SKM-1 treated with dmso at 0.1 percent for 144 hours (cell line): ENCODE measurements at regions not wholly inside any gene's neighbourhood (a gene's known extent, or its start where the extent isn't known, plus 50 kb on each side); places are given as distances from the start of the nearest gene placed in this dataset.
A peak's percentile ranks its signal among the peaks of the same experiment; 100 is the strongest.
"Not testable (repeated sequence)": the region's sequence is repeated elsewhere in the genome, so short reads cannot be mapped to it uniquely, and the experiment has no call there.

Experiments
- DNase-seq: peaks from one replicate; lab custom pipeline; 2025; ENCODE audit not compliant: unreplicated experiment; lab: John Stamatoyannopoulos, UW

DNA sequence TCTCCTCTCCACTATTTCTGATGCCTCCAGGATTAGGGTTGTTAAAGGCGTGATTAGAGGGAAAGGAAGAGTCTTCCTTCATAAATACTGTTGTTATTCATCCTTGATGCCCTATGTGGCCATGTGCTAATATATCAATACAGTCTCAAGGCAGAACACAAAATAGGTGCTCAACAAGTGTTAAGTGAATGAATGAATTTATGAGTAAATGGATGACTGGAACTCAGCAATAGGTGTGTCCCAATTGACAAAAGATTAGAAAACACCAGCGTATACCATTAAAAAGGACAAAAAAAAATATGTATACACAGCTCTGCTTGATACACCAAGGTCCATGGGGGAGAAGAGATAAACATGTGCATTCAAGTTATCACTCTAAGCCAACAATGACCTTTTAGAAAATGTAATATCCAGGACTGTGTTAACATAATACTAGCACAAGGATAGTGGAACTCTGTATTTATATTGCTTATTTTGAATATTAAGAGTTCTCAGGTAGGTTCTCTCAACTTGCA, 171.2 kb upstream of the MYLIP start:
- DNase-seq: no peak

- DNase-seq: no peak
These were observed 172.4 kb upstream of the MYLIP start for GRCh38 chr6:15956205-15957106.

DNA sequence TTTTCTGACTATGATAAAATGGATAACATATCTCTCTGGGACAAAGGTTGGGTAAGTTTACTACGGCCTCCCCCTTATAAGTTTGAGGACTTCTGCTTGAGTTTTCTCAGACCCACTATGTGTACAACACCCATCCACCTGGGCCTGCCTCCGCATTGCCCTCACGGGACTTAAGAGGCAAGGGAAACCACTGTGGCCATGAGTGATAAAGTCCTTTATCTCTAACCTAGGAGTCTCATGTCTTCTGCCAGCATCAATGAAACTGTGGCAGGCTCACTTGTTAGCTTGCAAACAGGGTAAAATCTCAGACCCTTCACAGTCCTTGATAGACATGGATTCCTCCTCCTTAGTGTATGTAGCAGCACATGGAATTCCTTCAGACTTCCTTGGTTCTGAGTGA, 173.4 kb upstream of the MYLIP start:
- no peak for DNase-seq

- no peak for DNase-seq
These were observed 175.6 kb upstream of the MYLIP start for GRCh38 chr6:15953152-15953880.

GRCh38 chr6:15952231-15953151, 176.4 kb upstream of the MYLIP start:
- no peak for DNase-seq

- no peak for DNase-seq
These were observed 177.8 kb upstream of the MYLIP start for GRCh38 chr6:15950962-15951569.

- no peak for DNase-seq
These were observed 178.9 kb upstream of the MYLIP start for GRCh38 chr6:15949982-15950381.

DNA sequence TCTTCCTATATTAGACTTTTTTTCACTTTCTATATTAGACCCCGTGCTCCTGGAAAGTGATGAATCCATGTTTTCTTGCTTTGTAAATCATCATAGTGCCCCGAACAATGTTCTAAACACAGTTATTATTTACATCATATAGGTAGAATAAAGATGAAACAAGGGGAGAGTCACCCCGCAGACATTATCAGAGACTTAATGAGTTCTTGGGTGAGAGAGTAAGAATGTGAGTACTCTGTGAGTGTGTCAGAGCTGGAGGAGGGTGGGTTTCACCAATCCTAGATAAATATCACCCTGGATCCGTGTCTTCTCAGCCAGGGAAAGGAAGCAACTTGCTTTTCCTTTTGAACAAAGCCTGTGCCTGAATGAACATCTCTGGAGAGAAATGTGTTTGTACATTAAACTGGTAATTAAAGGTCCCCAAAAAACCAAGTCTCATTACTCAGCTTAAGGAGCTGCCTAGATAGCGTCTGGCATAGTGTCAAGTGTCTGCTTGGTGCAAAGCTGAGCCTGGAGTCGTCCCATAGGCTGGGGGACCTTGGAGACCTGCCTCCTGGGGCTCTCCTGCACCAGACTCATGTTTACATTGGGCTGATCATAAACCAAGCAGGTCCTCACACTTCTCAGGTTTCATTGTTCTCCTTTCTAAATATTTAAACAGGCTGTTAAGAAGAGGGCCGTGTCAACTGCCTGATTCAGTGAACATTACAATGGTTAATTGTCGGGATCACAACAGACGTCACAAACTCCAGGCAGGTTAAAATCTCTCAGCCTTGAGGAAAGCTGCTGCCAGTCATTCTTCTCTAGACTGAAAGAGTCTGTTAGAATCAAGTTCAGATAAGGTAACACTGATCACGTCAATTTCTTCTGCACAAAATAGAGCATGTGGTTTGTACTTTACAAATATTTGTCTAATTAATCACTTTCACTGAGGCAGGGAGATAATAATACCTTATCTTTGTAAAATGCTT, 179.7 kb upstream of the MYLIP start:
- no peak for DNase-seq

GRCh38 chr6:15947923-15948322, 181.0 kb upstream of the MYLIP start:
- DNase-seq: no peak

DNA sequence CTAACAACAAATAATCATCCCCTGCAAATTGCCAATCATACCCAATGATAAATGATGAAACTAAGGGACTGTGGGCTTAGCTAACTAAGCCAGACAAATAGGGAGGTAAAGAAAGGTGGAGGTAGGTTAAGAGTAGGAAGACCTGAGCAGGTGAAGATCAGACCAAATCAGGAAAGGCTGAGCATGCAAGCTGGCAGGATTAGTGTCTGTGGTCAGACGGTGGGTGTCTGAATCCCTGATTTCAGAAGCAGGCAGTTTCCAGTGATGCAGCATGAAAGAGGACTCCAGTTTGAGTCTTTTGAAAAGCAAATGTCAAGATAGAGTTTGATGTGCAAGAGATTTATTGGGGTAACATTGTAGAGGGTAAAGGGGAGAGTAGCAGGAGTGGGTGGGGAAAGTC, 181.4 kb upstream of the MYLIP start:
- no peak for DNase-seq

- DNase-seq: no peak
These were observed 182.0 kb upstream of the MYLIP start for GRCh38 chr6:15946701-15947385.

GRCh38 chr6:15945593-15946159, 183.2 kb upstream of the MYLIP start:
- DNase-seq: no peak

DNA sequence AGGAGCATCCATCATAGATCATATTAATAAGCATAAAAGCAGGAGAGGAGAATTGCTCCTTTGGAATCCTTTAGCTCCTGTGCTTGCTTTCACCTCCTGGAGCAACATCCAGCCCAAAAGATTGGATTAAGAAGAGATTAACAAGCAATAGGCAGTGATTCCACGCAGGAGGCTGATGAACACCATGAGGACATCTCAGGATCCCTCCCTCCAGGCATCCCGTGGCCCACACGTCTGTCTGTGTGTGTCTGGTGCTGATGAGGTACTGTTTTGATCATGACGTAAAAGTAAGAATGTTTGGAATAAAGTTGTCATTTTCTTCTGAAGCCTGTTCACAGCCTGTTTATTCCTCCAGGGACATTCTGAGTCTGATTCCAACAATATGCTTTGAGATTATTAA, 185.5 kb upstream of the MYLIP start:
- DNase-seq: no peak

GRCh38 chr6:15941168-15941567, 187.7 kb upstream of the MYLIP start:
- no peak for DNase-seq

- no peak for DNase-seq
These were observed 190.8 kb upstream of the MYLIP start for GRCh38 chr6:15938107-15938506.

DNA sequence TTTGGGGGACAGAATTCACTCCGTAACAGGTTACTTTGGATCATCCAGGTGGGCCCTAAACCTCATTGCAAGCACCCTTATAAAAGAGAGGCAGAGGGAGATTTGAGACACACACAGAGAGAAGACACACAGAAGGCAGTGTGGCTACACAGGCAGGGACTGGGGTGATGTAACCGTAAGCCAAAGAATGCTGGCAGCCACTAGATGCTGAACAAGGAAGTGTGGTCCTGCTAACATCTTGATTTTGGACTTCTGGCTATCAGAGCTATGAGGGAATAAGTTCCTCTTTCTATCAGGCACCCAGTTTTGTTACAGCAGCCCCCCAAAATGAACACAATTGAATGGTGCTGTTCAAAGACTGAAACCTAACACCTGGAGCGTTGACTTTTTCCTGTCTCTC, 191.3 kb upstream of the MYLIP start:
- peak; percentile 41 for DNase-seq

- peak; percentile 55 for DNase-seq
These were observed 192.4 kb upstream of the MYLIP start for GRCh38 chr6:15936503-15936902.

DNA sequence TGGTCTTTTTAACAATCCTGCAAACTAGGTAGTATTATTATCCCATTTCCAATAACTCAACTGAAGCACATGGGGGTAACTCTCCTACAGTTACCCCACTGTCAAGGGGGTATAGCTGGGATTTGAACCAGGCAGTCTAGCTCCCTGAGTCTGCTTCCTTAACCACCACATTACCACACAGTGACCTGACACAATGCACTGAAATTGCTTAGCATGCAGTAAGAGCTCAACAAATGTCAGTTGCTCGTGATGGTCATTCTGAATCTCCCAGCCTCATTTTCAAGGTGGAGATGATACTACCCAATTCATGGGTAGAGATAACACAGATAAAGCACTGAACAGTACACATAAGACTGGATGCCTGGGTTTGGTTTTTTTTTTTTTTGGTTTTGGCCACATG, 193.2 kb upstream of the MYLIP start:
- no peak for DNase-seq

DNA sequence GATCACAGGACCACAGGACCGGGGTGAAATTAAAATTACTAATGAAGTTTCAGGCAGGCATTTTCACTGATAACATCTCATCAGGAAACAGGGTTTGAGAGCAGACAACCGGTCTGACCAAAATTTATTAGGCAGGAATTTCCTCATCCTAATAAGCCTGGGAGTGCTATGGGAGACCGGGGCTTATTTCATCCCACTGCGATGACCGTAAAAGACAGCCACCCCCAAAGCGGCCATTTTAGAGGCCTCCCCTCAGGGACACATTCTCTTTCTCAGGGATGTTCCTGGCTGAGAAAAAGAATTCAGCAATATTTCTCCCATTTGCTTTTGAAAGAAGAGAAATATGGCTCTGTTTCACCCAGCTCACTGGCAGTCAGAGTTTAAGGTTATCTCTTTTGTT, 197.2 kb upstream of the MYLIP start:
- not testable (repeated sequence) for DNase-seq
